Stimulated activated CD8-positive, alpha-beta memory T cell treated with anti-CD3 and anti-CD28 coated beads, Interleukin-7, amount 100 ng/mL, for 4 hours (primary cell): ENCODE measurements at regions not wholly inside any gene's neighbourhood (a gene's known extent, or its start where the extent isn't known, plus 50 kb on each side); places are given as distances from the start of the nearest gene placed in this dataset.

Experiments used
- DNase-seq, 2 donors: peaks; one replicate each; pipeline ENCODE4 v3.0.0-alpha.2; 2020; ENCODE audit warnings: low read depth in 2 of 2

- no peak for DNase-seq
Measured at GRCh38 chr3:104820959-104821358, 545.8 kb upstream of the ALCAM start.

GRCh38 chr3:104825116-104825515, 541.6 kb upstream of the ALCAM start:
- DNase-seq = no peak

DNA sequence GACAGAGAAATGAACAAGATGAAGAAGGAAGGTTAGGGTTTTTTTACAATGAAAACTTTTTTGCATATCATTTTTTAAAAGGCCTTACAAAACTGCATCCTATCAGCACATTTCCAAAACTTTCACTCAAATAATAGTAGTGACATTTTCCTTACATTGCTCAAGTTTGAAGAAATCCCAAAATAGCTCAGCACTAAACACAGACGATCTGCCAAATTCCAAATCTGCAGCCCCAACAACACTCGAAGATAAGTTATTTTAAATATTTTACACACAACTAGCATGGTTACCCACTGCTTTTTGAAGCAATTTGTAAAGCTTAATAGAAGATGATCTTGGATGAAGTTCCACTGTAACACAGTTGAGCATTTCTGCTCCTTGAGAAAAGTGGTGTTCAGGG, 535.6 kb upstream of the ALCAM start:
- no peak for DNase-seq

DNA sequence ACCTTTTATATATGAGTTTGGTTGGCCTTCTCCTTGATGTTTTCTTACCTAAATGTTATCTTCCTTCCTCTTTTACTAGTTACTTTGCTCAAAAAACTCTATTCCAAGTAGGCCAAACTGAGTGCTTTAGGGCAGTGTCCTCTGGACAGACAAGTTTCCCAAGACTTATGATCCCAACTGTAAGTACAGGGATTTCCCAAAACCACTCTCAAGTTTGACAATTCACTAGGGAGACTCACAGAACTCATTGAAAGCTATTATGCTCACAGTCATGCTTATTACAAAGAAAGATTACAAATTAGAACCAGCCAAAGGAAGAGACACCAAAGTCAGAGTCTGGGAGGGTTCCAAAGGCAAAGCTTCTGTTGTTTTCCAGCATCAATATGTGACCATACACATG, 534.2 kb upstream of the ALCAM start:
- DNase-seq = no peak

GRCh38 chr3:104835376-104835775, 531.3 kb upstream of the ALCAM start:
- no peak for DNase-seq

- DNase-seq = no peak
Measured at GRCh38 chr3:104846270-104846669, 520.4 kb upstream of the ALCAM start.

DNA sequence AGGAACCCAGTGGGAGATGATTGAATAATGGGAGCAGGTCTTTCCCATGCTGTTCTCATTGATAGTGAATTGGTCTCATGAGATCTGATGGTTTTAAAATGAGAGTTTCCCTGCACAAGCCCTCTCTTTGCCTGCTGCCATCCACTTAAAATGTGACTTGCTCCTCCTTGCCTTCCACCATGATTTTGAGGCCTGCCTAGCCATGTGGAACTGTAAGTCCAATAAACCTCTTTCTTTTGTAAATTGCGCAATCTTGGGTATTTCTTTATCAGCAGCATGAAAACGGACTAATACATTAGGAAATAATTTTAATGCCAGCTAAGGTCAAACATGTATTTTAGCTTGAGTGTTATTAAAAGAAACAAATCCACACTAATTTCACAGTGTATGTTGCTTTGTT, 517.6 kb upstream of the ALCAM start:
- DNase-seq = no peak

GRCh38 chr3:104854468-104854867, 512.2 kb upstream of the ALCAM start:
- DNase-seq = no peak

DNA sequence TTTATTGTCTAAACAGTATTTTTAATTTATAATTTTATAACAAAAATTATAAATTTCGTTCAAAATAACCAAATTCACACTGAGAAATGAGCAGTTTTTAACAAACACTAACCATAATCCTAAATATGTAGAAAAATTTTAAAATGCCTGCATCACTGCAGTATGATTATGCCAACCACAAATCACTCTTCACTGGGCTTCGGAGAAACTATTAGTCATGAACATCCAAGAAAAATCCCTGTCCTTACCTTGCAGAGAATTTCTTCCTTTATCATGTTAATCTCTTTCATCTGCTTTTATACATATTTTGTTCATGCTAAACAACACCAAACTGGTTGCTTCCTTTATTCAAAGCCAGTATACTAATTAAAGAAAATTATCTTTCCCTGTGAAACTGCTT, 511.0 kb upstream of the ALCAM start:
- DNase-seq = no peak

- DNase-seq = no peak
Measured at GRCh38 chr3:104856741-104857140, 510.0 kb upstream of the ALCAM start.

DNA sequence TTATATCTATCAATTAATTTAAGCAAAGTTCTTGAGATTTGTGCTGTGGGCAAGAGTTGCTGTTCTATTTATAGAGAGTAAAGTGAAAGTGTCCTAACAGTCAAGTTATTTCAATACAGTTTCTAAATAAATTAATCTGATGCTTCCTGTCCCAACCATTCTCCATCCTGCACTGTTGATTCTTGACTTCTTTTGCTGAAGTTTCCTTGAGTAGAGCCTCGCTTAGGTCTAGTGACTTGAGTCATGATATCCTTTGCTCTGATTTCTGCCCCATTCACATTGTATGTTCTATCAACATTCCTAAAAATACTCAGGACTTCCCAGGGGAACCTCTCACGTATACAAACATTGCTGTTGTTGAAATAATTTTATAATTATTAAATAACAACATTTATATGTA, 498.4 kb upstream of the ALCAM start:
- no peak for DNase-seq

DNA sequence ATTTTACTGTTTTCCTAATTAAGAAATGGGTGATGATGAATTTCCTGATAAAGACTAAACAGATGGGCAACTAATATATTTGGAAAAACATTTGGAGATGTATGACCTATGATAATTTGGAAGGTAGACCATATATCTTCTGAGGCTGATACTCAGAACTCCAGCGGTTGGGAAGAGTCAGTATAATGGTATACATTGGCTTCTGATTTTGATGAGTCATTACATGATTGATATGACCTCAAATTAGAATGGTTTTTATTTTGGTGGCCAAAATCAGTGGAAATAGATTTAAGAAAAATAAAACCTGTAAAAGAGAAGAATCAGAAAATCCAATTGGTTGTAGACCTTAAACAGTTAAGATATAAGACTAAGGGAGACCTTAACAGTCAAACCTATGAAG, 496.4 kb upstream of the ALCAM start:
- DNase-seq = no peak

DNA sequence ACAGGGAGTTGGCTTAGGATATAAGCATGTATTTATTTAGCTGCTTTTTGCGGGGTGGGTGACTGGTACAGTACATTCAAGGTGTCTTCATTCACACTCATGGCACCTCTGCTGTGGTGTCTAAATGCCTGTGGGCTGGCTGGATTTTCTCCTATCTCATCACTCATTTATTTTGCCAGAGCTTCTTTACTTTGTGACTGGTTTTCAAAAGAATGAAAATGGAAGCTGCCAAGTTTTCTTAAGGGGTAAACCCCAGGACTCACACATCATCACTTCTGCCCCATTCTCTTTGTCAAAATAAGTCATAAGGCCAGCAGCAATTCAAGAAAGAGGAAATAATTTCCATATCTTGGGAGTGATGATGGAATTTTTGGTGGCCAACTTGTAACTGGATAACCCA, 493.4 kb upstream of the ALCAM start:
- DNase-seq = no peak

DNA sequence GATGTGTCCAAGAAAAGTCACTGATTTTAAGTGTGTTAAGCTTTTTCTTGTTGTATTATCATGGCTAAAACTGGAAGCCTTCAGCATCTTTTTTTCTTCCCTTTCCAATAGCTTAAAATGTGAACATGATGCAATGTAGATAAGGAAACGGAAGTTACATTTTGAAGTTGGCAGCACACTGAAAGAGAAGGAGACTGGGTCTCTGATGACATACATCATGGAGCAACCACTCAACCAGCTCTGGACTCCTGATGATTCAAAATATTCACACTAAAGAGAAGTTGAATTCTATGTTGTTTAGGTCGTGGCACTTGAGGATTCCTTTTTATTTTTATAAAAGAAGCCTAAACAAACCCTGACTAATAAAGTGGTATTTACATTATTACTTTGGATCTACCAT, 488.3 kb upstream of the ALCAM start:
- no peak for DNase-seq

DNA sequence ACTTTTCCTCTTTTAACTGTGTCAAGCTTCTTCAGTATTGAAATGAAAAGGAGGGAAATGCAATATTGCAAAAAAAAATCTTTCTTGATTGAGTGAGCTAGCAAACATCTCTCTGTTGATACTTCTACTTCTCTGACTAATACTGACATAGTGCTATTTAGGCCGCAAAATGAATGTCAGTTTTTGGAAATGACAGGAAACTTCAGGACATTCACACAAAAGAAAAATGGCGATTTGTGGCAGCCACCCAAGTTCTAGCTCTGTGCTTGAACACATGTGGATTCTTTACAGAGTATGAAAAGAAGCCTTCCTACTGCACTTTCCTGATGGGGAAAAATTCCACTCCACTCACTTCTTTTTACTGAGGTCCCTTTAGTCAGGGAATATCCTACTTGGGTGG, 486.8 kb upstream of the ALCAM start:
- no peak for DNase-seq

DNA sequence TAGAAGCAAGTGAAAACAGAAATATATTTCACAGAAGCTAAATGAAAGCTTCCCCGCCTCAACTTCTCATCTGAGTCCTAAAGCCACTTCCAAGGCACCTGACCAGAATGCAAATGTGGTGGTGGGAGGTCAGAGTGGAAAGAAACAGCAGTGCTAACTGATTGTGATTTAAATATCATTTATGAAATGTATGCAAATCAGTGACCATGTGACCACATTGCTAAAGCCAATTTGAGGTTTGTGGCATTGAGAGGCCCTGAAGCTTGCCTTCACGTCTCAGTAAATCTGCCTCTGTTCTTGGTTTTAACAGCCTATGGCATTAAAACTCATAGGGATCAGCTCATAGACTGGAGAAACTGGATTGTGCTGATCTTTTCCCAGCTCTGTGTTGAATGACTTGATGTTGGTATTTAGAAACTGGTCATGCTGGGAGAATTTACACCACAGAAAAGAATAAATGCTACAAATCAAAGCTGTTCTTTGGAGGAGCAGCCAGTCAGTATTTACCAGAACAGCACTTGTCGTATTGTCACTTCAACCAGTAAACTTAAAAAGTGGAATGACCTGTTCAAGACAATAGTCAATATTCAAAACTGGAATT, 481.4 kb upstream of the ALCAM start:
- no peak for DNase-seq

GRCh38 chr3:104886220-104886995, 480.3 kb upstream of the ALCAM start:
- no peak for DNase-seq

DNA sequence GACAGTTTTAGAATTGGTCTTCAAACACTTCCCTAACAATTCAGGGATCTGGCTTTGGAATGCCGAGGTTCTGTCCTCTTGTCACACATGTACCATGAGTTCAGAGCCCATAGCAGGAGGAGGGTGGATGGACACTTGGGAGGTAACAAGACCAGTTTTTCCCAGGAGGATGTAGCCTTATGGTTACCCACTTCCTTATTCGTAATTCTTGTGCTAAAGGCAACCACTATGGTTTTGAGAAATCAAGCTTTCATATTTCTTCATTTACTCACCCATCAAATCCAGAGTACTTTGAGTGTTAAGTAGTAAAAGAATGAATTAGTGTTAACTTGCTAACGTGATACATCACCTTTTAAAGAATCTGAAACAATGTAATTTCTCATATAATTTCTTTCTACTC, 479.6 kb upstream of the ALCAM start:
- no peak for DNase-seq

DNA sequence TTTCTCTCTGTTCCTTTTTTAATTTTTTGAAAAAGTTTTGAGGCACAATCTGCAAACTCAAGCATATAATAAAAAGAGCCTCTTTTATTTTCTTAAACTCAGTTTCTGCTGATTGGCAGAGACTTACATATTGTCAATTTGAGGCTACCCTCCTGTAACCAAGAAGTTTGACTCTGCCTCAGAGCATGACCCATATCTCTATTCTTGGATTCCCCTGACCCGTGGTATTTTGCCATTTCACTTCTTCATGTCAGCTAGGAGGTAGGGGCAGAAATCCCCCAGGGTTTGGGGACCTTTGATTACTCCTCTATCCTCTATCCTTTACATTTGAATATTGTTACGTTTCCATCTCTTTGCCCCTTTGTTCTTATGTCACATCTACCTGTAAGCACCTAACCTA, 479.1 kb upstream of the ALCAM start:
- DNase-seq = no peak

DNA sequence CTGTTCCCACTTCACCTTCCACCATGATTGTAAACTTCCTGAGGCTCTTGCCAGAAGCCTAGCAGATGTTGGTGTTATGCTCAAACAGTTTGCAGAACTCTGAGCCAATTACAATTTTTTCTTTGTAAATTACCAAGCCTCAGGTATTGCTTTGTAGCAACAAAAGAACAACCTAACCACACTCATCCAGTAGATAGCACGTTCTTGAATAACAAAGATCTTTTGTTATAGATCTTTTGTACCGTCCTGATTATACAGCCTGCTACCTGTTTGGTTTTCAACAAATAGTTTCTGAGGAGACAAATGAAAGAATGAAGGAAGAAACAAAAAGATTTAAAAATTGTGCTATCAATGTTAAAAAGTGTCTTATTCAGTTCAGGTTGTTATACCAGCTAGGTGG, 474.7 kb upstream of the ALCAM start:
- DNase-seq = no peak

- no peak for DNase-seq
Measured at GRCh38 chr3:104896624-104897023, 470.1 kb upstream of the ALCAM start.

DNA sequence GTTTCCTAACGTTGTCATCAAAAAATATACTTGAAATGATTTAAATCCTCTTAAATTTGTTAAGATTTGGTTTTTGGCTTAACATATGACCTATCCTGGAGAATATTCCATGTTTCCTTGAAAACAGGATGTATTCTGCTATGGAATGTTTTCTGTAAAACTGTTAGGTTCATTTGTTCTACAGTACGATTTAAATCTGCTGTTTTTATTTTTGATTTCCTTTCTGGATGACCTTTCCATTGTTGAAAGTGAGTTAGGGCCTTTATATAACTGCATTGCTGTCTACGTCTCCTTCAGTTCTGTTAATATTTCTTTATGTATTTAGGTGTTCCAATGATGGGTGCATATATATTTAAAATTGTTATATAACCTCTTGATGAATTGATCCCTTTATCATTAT, 465.3 kb upstream of the ALCAM start:
- DNase-seq = no peak

DNA sequence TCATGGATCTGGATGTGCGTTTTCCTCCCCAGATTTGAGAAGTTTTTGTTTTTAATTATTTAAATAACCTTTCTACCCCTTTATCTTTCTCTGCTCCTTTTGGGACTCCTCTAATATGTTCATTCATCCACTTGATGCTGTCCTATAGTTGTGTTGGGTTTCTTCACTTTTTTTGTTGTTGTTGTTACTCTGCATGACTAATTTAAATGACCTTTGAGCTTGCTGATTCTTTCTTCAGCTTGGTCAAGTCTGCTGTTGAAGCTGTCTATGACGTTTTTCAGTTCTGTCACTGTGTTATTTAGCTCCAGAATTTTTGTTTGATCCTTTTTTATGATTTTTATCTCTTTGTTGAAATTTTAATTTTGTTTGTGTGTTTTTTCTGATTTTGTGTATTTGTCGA, 463.6 kb upstream of the ALCAM start:
- no peak for DNase-seq
